SU-DHL-6 (cell line): ENCODE measurements at regions not wholly inside any gene's neighbourhood (a gene's known extent, or its start where the extent isn't known, plus 50 kb on each side); places are given as distances from the start of the nearest gene placed in this dataset.

ENCODE experiments used
- EZH2phosphoT487 ChIP-seq: fragments of 200-600 bp; sonication (generic), shearing (Covaris generic); conservative IDR thresholded peaks from 2 replicates; pipeline ENCODE4 v1.6.1; 2018; ENCODE audit warnings: mild to moderate bottlenecking, antibody characterized with exemption, low read length, moderate library complexity, mixed read lengths
- TF ChIP-seq, protein P1 (sequence below): fragments of 200-600 bp; sonication (generic); IDR thresholded peaks from one replicate; pipeline ENCODE4 v1.5.1; 2017; ENCODE audit warnings: antibody characterized with exemption, mild to moderate bottlenecking, low read length, moderate library complexity; ENCODE audit not compliant: insufficient read depth, poor library complexity, severe bottlenecking

- TF ChIP-seq, protein P1, sequence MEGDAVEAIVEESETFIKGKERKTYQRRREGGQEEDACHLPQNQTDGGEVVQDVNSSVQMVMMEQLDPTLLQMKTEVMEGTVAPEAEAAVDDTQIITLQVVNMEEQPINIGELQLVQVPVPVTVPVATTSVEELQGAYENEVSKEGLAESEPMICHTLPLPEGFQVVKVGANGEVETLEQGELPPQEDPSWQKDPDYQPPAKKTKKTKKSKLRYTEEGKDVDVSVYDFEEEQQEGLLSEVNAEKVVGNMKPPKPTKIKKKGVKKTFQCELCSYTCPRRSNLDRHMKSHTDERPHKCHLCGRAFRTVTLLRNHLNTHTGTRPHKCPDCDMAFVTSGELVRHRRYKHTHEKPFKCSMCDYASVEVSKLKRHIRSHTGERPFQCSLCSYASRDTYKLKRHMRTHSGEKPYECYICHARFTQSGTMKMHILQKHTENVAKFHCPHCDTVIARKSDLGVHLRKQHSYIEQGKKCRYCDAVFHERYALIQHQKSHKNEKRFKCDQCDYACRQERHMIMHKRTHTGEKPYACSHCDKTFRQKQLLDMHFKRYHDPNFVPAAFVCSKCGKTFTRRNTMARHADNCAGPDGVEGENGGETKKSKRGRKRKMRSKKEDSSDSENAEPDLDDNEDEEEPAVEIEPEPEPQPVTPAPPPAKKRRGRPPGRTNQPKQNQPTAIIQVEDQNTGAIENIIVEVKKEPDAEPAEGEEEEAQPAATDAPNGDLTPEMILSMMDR: no peak
- no peak for TF ChIP-seq EZH2phosphoT487
Measured at GRCh38 chr6:6866656-6867403, 240.9 kb upstream of the RREB1 start.
